ENCODE measurements at regions not wholly inside any gene's neighbourhood (a gene's known extent, or its start where the extent isn't known, plus 50 kb on each side); places are given as distances from the start of the nearest gene placed in this dataset.

DNA sequence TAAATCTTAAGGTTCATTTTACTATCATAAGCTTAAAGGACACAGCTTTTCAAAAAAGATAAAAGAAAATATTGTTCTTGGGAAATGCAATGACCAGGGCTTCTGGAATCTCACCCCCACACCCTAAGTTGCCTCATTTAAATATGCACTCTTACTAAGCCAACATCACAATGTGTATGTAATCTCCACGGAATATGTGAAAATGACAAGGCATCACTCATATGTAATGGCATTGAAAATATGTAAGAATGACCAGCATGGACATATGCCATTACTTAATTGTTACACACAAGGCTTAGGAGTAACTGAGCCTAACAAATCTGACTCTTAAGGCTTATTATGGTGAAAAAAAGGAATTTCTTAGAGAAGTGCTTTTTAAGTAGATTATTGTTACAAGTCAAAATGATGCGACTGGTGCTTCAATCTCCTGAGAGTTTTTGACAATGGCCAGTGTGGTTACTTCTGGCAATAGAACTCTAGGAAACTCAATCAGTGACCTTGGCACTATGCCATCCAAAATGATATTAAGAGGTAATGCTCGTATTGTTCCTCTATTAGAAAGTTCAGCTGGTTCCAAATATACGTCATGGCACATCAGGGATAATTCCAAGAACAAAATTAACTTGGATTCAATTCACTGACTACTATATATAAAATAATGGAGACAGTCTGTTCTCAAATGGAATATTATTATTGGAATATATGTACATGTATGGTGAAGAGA lies 290.0 kb upstream of the PLSCR5 start:
- TF ChIP-seq IRF2 (CRISPR knock-in tag; IDR thresholded peaks at IDR 0.05; ENCODE audit: borderline replicate concordance, low read depth): no peak
- TF ChIP-seq, protein P1, sequence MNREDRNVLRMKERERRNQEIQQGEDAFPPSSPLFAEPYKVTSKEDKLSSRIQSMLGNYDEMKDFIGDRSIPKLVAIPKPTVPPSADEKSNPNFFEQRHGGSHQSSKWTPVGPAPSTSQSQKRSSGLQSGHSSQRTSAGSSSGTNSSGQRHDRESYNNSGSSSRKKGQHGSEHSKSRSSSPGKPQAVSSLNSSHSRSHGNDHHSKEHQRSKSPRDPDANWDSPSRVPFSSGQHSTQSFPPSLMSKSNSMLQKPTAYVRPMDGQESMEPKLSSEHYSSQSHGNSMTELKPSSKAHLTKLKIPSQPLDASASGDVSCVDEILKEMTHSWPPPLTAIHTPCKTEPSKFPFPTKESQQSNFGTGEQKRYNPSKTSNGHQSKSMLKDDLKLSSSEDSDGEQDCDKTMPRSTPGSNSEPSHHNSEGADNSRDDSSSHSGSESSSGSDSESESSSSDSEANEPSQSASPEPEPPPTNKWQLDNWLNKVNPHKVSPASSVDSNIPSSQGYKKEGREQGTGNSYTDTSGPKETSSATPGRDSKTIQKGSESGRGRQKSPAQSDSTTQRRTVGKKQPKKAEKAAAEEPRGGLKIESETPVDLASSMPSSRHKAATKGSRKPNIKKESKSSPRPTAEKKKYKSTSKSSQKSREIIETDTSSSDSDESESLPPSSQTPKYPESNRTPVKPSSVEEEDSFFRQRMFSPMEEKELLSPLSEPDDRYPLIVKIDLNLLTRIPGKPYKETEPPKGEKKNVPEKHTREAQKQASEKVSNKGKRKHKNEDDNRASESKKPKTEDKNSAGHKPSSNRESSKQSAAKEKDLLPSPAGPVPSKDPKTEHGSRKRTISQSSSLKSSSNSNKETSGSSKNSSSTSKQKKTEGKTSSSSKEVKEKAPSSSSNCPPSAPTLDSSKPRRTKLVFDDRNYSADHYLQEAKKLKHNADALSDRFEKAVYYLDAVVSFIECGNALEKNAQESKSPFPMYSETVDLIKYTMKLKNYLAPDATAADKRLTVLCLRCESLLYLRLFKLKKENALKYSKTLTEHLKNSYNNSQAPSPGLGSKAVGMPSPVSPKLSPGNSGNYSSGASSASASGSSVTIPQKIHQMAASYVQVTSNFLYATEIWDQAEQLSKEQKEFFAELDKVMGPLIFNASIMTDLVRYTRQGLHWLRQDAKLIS (CRISPR knock-in tag; IDR thresholded peaks at IDR 0.05; ENCODE audit: borderline replicate concordance): no peak
- TF ChIP-seq CTCF (IDR thresholded peaks at IDR 0.05): no peak
- no peak for TF ChIP-seq MAX (CRISPR knock-in tag; IDR thresholded peaks at IDR 0.05)
- TF ChIP-seq E2F5 (CRISPR knock-in tag; IDR thresholded peaks at IDR 0.05): no peak
- TF ChIP-seq ETV6 (CRISPR knock-in tag; IDR thresholded peaks at IDR 0.05): no peak
- TF ChIP-seq ZNF281 (CRISPR knock-in tag; IDR thresholded peaks at IDR 0.05): no peak
- no peak for TF ChIP-seq ZNF232 (CRISPR knock-in tag; IDR thresholded peaks at IDR 0.05)
- TF ChIP-seq SMAD4 (CRISPR knock-in tag; IDR thresholded peaks at IDR 0.05): no peak
- no peak for TF ChIP-seq SMAD3 (CRISPR knock-in tag; IDR thresholded peaks at IDR 0.05; ENCODE audit: borderline replicate concordance)
- no peak for TF ChIP-seq ESRRA (CRISPR knock-in tag; IDR thresholded peaks at IDR 0.05; ENCODE audit: borderline replicate concordance)
- TF ChIP-seq, protein P2, sequence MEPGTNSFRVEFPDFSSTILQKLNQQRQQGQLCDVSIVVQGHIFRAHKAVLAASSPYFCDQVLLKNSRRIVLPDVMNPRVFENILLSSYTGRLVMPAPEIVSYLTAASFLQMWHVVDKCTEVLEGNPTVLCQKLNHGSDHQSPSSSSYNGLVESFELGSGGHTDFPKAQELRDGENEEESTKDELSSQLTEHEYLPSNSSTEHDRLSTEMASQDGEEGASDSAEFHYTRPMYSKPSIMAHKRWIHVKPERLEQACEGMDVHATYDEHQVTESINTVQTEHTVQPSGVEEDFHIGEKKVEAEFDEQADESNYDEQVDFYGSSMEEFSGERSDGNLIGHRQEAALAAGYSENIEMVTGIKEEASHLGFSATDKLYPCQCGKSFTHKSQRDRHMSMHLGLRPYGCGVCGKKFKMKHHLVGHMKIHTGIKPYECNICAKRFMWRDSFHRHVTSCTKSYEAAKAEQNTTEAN (CRISPR knock-in tag; IDR thresholded peaks at IDR 0.05): no peak
- no peak for TF ChIP-seq TCF7 (CRISPR knock-in tag; IDR thresholded peaks at IDR 0.05; ENCODE audit: low read depth)
- no peak for TF ChIP-seq SP1 (CRISPR knock-in tag; conservative IDR thresholded peaks at IDR 0.05)

All from WTC11 (cell line).